Liver (tissue), 3 donors: ENCODE measurements at regions not wholly inside any gene's neighbourhood (a gene's known extent, or its start where the extent isn't known, plus 50 kb on each side); places are given as distances from the start of the nearest gene placed in this dataset.

Experiments used
- CTCF ChIP-seq: fragments of 150-350 bp; IDR thresholded peaks from 2 replicates; pipeline ENCODE4 v1.5.1; 2017; ENCODE audit warnings: improper control_type of control experiment, low read depth, low read length; ENCODE audit not compliant: missing input control
- GABPA ChIP-seq, 2 donors: IDR thresholded peaks in 1 of 2; conservative IDR thresholded peaks in 1 of 2; 2 replicates each; pipeline ENCODE4 v1.6.1; 2016; ENCODE audit warnings: antibody characterized with exemption in 2 of 2, mild to moderate bottlenecking in 1 of 2, moderate library complexity in 1 of 2
- RAD21 ChIP-seq, 2 donors: IDR thresholded peaks; 2 replicates each; pipeline ENCODE4 v1.6.1; 2016; ENCODE audit warnings: antibody characterized with exemption in 2 of 2, mild to moderate bottlenecking in 2 of 2
- donor health status: healthy.
- donor health status: healthy.

- TF ChIP-seq RAD21 (IDR thresholded peaks at IDR 0.05) (no peak), CTCF (no peak), GABPA (IDR thresholded peaks at IDR 0.05 in 1 of 2, conservative IDR thresholded peaks at IDR 0.05 in 1 of 2) (no peak)
Observed at GRCh38 chr2:58866946-58867345, 625.8 kb upstream of the FANCL start.
